OCI-LY3 (cell line): ENCODE measurements at regions not wholly inside any gene's neighbourhood (a gene's known extent, or its start where the extent isn't known, plus 50 kb on each side); places are given as distances from the start of the nearest gene placed in this dataset.

Experiments used
- CTCF ChIP-seq: fragments of 200-600, 300-600 bp; sonication (generic); IDR thresholded peaks from 2 replicates; pipeline ENCODE4 v1.5.1; 2014; ENCODE audit warnings: antibody characterized with exemption, low read length, low read depth
- EZH2phosphoT487 ChIP-seq: fragments of 200-600 bp; shearing (Covaris generic); IDR thresholded peaks from 2 replicates; pipeline ENCODE4 v1.6.1; 2018; ENCODE audit warnings: antibody characterized with exemption, mixed run types, low read depth

DNA sequence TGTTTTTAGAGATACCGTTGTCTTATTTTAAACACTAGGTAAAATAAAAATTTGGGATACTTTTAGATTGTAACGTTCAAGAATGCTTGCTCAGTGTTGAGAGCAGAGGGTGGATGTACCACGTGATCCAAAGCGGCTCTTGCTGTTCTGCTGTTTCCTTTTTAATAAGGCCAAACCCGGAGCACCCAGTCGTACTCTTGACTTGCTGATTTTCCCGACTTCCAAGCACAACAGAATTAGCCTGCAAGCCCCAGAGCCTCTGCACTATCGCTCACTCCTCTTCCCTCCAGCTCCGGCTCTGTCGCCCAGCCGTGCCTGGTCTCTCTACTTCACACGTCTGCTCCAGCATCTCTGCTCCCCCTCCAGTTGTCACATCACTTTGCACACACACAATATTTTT, 77.3 kb downstream of the EMP1 start:
- no peak for TF ChIP-seq CTCF
- TF ChIP-seq EZH2phosphoT487, result no peak
